Stomach (tissue), 8 donors: ENCODE measurements at regions not wholly inside any gene's neighbourhood (a gene's known extent, or its start where the extent isn't known, plus 50 kb on each side); places are given as distances from the start of the nearest gene placed in this dataset.

ENCODE experiments used
- DNase-seq, 2 donors: peaks; one replicate each; pipeline versions ENCODE4 v3.0.0 to v3.0.0-alpha.2; 2013 to 2019
- H3K27ac ChIP-seq, 5 donors: fragments of 200-600 bp in 4 of 5; sonication (generic) in 4 of 5; one replicate each; pipeline ENCODE4 v1.5.1; 2013 to 2019; ENCODE audit warnings: mild to moderate bottlenecking in 1 of 5, moderate library complexity in 1 of 5
- H3K27me3 ChIP-seq, 3 donors: fragments of 200-600 bp; sonication (generic); one replicate each; pipeline ENCODE4 v1.5.1; 2017 to 2019; ENCODE audit warnings: mixed run types in 1 of 3
- H3K36me3 ChIP-seq, 4 donors: fragments of 200-600 bp; sonication (generic); 1 replicate in 3 of 4; 2 replicates in 1 of 4; pipeline ENCODE4 v1.5.1; 2016 to 2019
- H3K4me1 ChIP-seq, 4 donors: fragments of 200-600 bp; sonication (generic); one replicate each; pipeline ENCODE4 v1.5.1; 2016 to 2019
- H3K4me3 ChIP-seq, 4 donors: fragments of 200-600 bp; sonication (generic) in 3 of 4; one replicate each; pipeline ENCODE4 v1.5.1; 2016 to 2019; ENCODE audit warnings: mild to moderate bottlenecking in 1 of 4
- H3K9me3 ChIP-seq, 4 donors: fragments of 200-600 bp; sonication (generic); one replicate each; pipeline ENCODE4 v1.5.1; 2016 to 2019
- EP300 ChIP-seq: sonication (generic); formaldehyde crosslinking; IDR thresholded peaks from one replicate; pipeline ENCODE4 v1.6.1; 2017; ENCODE audit warnings: antibody characterized with exemption
- POLR2A ChIP-seq, 4 donors: fragments of 450-650 bp; IDR thresholded peaks; one replicate each; pipeline ENCODE4 v1.6.1; 2016; ENCODE audit warnings: antibody characterized with exemption in 4 of 4, control low read depth in 2 of 4, mild to moderate bottlenecking in 1 of 4, moderate library complexity in 1 of 4
- POLR2AphosphoS5 ChIP-seq, 3 donors: sonication (generic); formaldehyde crosslinking; IDR thresholded peaks; one replicate each; pipeline ENCODE4 v1.6.1; 2016; ENCODE audit warnings: antibody characterized with exemption in 3 of 3
- WGBS, 5 donors: extraction: QIAGEN DNeasy Blood & Tissue Kit in 3 of 5; methylation state at CpG; one replicate each; pipeline versions ENCODE4 v1.1.5 to v1.1.7; 2013 to 2018; 5-methylcytosine and 5-hydroxymethylcytosine counted together
- intact Hi-C: fragments of 100-400 bp; cut with DNase I; formaldehyde crosslinking; loops from one replicate; pipeline ENCODE4 v1.15.1; 2023; ENCODE audit warnings: low total_unique reads
- TF ChIP-seq, protein P1 (sequence below), 7 experiments: fragments of 450-650 bp in 4 of 7; fragments of 200-600 bp in 3 of 7; sonication (generic) in 3 of 7; IDR thresholded peaks; one replicate each; pipeline ENCODE4 v1.5.1; 2016 to 2019; ENCODE audit warnings: antibody characterized with exemption in 7 of 7, control low read depth in 2 of 7, mild to moderate bottlenecking in 1 of 7
- donor health status: healthy with polysubstance abuse.
- donor health status: Bipolar disorder and iron deficiency.
- donor health status: healthy.

DNA sequence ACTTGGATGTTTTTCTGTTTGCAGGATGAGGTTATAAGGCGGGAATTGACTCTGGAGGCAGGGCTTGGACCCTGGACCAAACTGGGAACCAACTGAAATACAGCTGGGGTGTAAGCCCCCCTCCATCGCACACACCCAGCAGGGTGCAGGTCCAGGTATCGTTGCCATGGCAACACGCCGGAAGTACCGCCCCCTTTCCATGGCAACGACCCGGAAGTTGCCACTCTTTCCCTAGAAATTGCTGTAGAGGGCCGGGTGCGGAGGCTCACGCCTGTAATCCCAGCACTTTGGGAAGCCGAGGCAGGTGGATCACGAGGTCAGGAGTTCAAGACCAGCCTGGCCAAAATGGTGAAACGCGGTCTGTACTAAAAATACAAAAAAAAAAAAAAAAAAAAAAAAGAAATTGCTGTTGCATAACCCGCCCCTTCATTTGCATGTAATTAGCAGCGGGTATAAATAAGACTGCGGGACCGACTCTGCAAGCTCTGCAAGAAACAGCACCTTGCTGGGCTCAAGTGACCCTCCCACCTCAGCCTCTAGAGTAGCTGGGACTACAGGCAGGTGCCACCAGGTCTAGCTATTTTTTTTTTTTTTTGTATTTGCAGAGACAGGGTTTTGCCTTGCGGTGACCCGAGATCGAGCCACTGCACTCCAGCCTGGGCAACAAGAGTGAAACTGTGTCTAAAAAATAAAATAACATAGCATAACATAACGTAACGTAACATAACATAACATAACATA is 139.6 kb downstream of the CRLF2 start:
- WGBS, 5 donors: 78 to 88% (median 85%) methylated on average over 24 of the region's 24 CpGs
- intact Hi-C loops: no loop called here
- TF ChIP-seq EP300 (no peak), POLR2AphosphoS5 (IDR thresholded peaks at IDR 0.05) (no peak)

GRCh38 chrX:1071351-1071750 is 141.1 kb downstream of the CRLF2 start:
- Histone ChIP-seq H3K4me3 (no peak overlapping the region), H3K27me3 (no peaks in the 10 kb centered on the region), H3K9me3 (peaks cover 5 to 68% (median 30%) of the 10 kb centered on the region in 4 donors), H3K4me1 (no peaks in the 10 kb centered on the region), H3K27ac (no peak overlapping the region), H3K36me3 (no peaks in the 10 kb centered on the region)
- TF ChIP-seq, protein P1, sequence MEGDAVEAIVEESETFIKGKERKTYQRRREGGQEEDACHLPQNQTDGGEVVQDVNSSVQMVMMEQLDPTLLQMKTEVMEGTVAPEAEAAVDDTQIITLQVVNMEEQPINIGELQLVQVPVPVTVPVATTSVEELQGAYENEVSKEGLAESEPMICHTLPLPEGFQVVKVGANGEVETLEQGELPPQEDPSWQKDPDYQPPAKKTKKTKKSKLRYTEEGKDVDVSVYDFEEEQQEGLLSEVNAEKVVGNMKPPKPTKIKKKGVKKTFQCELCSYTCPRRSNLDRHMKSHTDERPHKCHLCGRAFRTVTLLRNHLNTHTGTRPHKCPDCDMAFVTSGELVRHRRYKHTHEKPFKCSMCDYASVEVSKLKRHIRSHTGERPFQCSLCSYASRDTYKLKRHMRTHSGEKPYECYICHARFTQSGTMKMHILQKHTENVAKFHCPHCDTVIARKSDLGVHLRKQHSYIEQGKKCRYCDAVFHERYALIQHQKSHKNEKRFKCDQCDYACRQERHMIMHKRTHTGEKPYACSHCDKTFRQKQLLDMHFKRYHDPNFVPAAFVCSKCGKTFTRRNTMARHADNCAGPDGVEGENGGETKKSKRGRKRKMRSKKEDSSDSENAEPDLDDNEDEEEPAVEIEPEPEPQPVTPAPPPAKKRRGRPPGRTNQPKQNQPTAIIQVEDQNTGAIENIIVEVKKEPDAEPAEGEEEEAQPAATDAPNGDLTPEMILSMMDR (IDR thresholded peaks at IDR 0.05): no peak
- TF ChIP-seq EP300 (no peak), POLR2A (IDR thresholded peaks at IDR 0.05) (no peak), POLR2AphosphoS5 (IDR thresholded peaks at IDR 0.05) (no peak)
- intact Hi-C loops: no loop called here
- DNase-seq: no peak
- WGBS, 5 donors: 83 to 91% (median 90%) methylated on average over 8 to 9 of the region's 9 CpGs

More for the DNA sequence above, 139.6 kb downstream of the CRLF2 start:
- H3K9me3 ChIP-seq: peaks cover 5 to 56% (median 31%) of the 10 kb centered on the region in 4 donors
- DNase-seq: no peak
- no peak overlapping the region for H3K4me3 ChIP-seq
- H3K4me1 ChIP-seq: no peaks in the 10 kb centered on the region
- no peaks in the 10 kb centered on the region for H3K27me3 ChIP-seq
- H3K36me3 ChIP-seq: no peaks in the 10 kb centered on the region
- no peak overlapping the region for H3K27ac ChIP-seq

DNA sequence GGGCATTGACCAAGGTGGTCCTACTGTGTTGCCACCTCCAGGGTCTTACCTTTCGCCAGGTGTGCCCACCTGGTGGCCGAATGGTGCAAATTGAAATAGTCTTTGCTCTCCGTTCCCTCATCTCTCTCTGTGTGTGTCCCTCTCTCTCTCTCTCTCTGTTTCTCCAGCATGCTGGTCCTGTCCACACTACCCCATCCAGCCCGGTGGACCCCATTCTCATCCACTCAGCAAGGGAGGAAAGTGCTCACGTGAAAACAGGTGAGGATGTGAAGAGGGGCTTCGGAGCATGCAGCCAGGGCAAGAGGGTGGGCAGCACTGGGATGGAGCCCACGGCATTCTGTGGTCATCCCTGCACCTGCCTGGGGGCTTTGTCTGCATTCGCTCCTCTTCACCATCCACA is 150.1 kb downstream of the CRLF2 start:
- no peak for DNase-seq
- TF ChIP-seq EP300 (no peak), POLR2AphosphoS5 (IDR thresholded peaks at IDR 0.05) (no peak), POLR2A (IDR thresholded peaks at IDR 0.05) (no peak)
- TF ChIP-seq, protein P1 (IDR thresholded peaks at IDR 0.05): no peak
- H3K9me3 ChIP-seq: peaks cover 16 to 77% (median 41%) of the 10 kb centered on the region in 4 donors
- H3K27ac ChIP-seq: no peak overlapping the region
- WGBS, 5 donors: 69 to 80% (median 73%) methylated on average over 8 of the region's 8 CpGs
- no peaks in the 10 kb centered on the region for H3K27me3 ChIP-seq
- H3K36me3 ChIP-seq: no peaks in the 10 kb centered on the region
- intact Hi-C loops: no loop called here
- no peak overlapping the region for H3K4me3 ChIP-seq
- no peaks in the 10 kb centered on the region for H3K4me1 ChIP-seq

DNA sequence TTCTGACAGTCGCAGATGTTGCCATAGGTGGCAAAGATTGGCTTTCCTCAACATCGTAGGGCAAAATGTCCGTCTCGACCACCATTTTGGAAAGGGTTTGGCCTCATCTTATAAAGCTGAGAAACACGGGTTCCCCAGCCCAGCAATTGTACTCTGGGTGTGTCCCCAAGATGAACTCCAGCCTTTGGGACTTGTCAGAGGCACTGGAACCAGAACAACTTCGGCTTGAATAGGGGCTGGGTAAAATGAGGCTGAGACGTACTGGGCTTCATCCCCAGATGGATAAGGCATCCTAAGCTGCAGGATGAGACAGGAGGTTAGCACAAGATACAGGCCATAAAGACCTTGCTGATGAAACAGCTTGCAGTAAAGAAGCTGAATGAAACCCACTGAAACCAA is 151.9 kb downstream of the CRLF2 start:
- H3K4me3 ChIP-seq: no peak overlapping the region
- no peak overlapping the region for H3K27ac ChIP-seq
- no peak for DNase-seq
- peaks cover 19 to 81% (median 45%) of the 10 kb centered on the region in 4 donors for H3K9me3 ChIP-seq
- 75 to 88% (median 82%) methylated on average over 7 of the region's 7 CpGs for WGBS, 5 donors
- H3K27me3 ChIP-seq: no peaks in the 10 kb centered on the region
- H3K36me3 ChIP-seq: no peaks in the 10 kb centered on the region
- TF ChIP-seq, protein P1 (IDR thresholded peaks at IDR 0.05): no peak
- no peak for TF ChIP-seq EP300
- no peak for TF ChIP-seq POLR2A (IDR thresholded peaks at IDR 0.05)
- TF ChIP-seq POLR2AphosphoS5 (IDR thresholded peaks at IDR 0.05): no peak
- intact Hi-C loops: no loop called here
- H3K4me1 ChIP-seq: no peaks in the 10 kb centered on the region
